ENCODE measurements at regions not wholly inside any gene's neighbourhood (a gene's known extent, or its start where the extent isn't known, plus 50 kb on each side); places are given as distances from the start of the nearest gene placed in this dataset.

DNA sequence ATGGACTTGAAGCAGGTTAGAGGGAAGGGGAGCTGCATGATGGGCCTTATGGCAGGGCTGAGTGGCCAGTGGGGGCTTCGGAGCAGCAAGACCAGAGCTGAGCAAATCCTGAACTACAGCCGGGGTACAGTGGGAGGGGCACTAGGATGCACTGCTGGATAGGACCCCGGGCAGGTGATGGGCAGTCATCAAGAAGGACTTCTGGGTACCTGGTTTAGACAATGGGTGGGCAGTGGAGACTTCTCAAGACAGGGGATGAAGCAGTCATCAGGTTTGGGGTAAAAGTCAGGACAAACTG, 507.4 kb upstream of the MYT1L start:
- Histone ChIP-seq H3K4me1 (ENCODE audit: insufficient read depth, insufficient read length) (peaks cover 2% of the 10 kb centered on the region), H3K9ac (ENCODE audit: insufficient read length, low read depth) (no peak overlapping the region), H3K4me3 (ENCODE audit: insufficient read length, low read depth) (no peak overlapping the region), H3K27me3 (ENCODE audit: insufficient read depth, insufficient read length) (no peaks in the 10 kb centered on the region), H3K36me3 (ENCODE audit: insufficient read depth, insufficient read length, low read length) (no peaks in the 10 kb centered on the region), H3K9me3 (ENCODE audit: insufficient read depth, low read length) (no peaks in the 10 kb centered on the region)
- no peak for DNase-seq (ENCODE audit: low read depth, low spot score)
- TF ChIP-seq YY1 (IDR thresholded peaks at IDR 0.05; ENCODE audit: insufficient read depth, insufficient read length): no peak
- TF ChIP-seq ZNF274 (IDR thresholded peaks at IDR 0.05; ENCODE audit: low read depth, low read length): no peak
- TF ChIP-seq SUZ12 (IDR thresholded peaks at IDR 0.05; ENCODE audit: extremely low read depth, insufficient read depth, insufficient read length): no peak

DNA sequence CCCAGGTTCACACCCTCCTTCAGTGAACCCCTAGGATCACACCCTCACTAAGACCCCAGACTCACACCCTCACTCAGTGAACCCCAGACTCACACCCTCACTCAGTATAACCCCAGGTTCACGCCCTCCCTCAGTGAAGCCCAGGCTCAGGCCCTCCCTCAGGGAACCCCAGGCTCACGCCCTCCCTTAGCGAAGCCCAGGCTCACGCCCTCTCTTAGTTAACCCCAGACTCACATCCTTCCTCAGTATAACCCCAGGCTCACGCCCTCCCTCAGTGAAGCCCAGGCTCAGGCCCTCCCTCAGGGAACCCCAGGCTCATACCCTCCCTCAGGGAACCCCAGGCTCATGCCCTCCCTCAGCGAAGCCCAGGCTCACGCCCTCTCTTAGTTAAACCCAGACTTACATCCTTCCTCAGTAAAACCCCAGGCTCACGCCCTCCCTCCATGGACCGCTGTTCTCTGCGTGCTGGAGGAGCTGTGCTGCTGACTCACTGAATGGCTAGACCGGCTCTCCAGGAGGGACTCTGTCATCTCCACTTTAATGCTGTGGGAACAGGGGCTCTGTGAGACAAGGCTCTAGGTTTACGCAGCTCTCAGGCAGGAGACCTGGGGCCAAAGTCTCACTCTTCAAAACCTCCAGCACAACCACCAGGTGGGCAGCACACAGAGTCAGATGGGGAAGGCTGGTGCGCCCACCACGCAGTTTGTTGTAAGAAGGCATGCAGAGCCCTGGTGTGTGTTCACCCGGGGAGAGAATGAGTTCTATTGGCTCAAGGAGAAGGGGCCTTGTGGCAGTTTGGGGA, 506.9 kb upstream of the MYT1L start:
- TF ChIP-seq ZNF274 (IDR thresholded peaks at IDR 0.05; ENCODE audit: low read depth, low read length): no peak
- TF ChIP-seq YY1 (IDR thresholded peaks at IDR 0.05; ENCODE audit: insufficient read depth, insufficient read length): no peak
- TF ChIP-seq SUZ12 (IDR thresholded peaks at IDR 0.05; ENCODE audit: extremely low read depth, insufficient read depth, insufficient read length): no peak
- H3K36me3 ChIP-seq (ENCODE audit: insufficient read depth, insufficient read length, low read length): no peaks in the 10 kb centered on the region
- H3K4me1 ChIP-seq (ENCODE audit: insufficient read depth, insufficient read length): peaks cover 2% of the 10 kb centered on the region
- no peaks in the 10 kb centered on the region for H3K27me3 ChIP-seq (ENCODE audit: insufficient read depth, insufficient read length)
- H3K4me3 ChIP-seq (ENCODE audit: insufficient read length, low read depth): no peak overlapping the region
- H3K9ac ChIP-seq (ENCODE audit: insufficient read length, low read depth): no peak overlapping the region
- no peak for DNase-seq (ENCODE audit: low read depth, low spot score)
- no peaks in the 10 kb centered on the region for H3K9me3 ChIP-seq (ENCODE audit: insufficient read depth, low read length)

DNA sequence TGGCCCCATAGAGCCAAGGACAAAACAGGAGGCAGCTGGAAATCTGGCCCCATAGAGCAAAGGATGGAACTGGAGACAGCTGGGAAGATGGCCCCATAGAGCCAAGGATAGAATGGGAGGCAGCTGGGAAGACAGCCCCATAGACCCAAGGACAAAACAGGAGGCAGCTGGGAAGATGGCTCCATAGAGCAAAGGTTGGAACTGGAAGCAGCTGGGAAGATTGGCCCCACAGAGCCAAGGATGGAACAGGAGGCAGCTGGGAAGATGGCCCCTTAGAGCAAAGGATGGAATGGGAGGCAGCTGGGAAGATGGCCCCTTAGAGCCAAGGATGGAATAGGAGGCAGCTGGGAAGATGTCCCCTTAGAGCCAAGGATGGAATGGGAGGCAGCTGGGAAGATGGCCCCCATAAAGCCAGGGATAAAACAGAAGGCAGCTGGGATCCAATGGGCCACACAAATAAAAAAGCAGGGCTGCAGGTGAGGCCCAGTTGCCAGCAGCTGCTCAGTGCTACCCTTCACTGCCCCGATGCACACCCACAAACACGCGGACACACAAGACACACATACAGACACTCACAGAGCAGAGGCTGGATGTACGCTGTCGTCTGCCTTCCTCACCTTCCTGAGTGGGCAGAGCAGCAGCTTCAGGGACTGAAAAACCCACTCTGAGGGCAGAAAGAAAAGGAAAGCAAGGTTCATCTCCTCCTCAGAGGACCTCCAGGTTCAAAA, 505.4 kb upstream of the MYT1L start:
- no peaks in the 10 kb centered on the region for H3K27me3 ChIP-seq (ENCODE audit: insufficient read depth, insufficient read length)
- no peaks in the 10 kb centered on the region for H3K36me3 ChIP-seq (ENCODE audit: insufficient read depth, insufficient read length, low read length)
- DNase-seq (ENCODE audit: low read depth, low spot score): no peak
- peaks cover 2% of the 10 kb centered on the region for H3K4me1 ChIP-seq (ENCODE audit: insufficient read depth, insufficient read length)
- no peak overlapping the region for H3K9ac ChIP-seq (ENCODE audit: insufficient read length, low read depth)
- H3K9me3 ChIP-seq (ENCODE audit: insufficient read depth, low read length): no peaks in the 10 kb centered on the region
- H3K4me3 ChIP-seq (ENCODE audit: insufficient read length, low read depth): no peak overlapping the region
- no peak for TF ChIP-seq YY1 (IDR thresholded peaks at IDR 0.05; ENCODE audit: insufficient read depth, insufficient read length)
- TF ChIP-seq SUZ12 (IDR thresholded peaks at IDR 0.05; ENCODE audit: extremely low read depth, insufficient read depth, insufficient read length): no peak
- TF ChIP-seq ZNF274 (IDR thresholded peaks at IDR 0.05; ENCODE audit: low read depth, low read length): no peak

DNA sequence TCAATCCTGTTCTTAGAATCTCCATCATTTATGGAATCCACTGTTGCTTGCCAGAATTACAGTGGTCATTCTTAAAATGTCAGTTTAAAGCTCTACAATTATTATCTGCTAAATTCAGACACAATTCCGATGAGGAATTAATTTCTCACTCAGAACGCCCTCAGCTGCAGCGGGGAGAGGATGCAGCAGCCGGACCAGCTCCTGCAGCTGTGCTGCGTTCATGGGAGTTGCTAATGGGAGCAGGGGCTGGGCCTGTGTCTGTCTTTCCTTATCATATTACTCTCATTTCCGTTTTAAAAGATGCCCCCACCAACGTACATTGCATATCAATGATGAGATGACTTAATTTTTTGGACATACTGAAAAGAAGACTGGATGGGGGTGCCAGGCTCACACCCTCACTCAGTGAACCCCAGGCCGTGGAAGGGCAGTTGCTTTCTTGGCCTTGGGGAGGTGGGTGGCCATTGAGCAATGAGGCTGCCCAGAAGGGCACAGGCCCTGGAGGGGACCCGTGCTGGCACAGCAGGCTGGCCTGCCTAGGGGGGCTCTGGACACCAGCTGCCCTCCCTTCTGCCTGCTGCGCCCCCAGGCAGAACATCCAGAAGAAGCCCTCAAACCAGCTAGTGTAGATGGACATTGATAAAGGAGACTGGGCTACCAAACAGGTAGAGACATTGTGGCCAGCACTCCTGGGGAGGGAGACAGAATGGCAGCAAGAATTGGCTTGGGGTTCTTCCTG, 503.6 kb upstream of the MYT1L start:
- DNase-seq (ENCODE audit: low read depth, low spot score): no peak
- Histone ChIP-seq H3K27me3 (ENCODE audit: insufficient read depth, insufficient read length) (no peaks in the 10 kb centered on the region), H3K4me1 (ENCODE audit: insufficient read depth, insufficient read length) (peaks cover 2% of the 10 kb centered on the region), H3K9ac (ENCODE audit: insufficient read length, low read depth) (no peak overlapping the region), H3K4me3 (ENCODE audit: insufficient read length, low read depth) (no peak overlapping the region), H3K9me3 (ENCODE audit: insufficient read depth, low read length) (no peaks in the 10 kb centered on the region), H3K36me3 (ENCODE audit: insufficient read depth, insufficient read length, low read length) (no peaks in the 10 kb centered on the region)
- TF ChIP-seq YY1 (IDR thresholded peaks at IDR 0.05; ENCODE audit: insufficient read depth, insufficient read length) (no peak), ZNF274 (IDR thresholded peaks at IDR 0.05; ENCODE audit: low read depth, low read length) (no peak), SUZ12 (IDR thresholded peaks at IDR 0.05; ENCODE audit: extremely low read depth, insufficient read depth, insufficient read length) (no peak)

DNA sequence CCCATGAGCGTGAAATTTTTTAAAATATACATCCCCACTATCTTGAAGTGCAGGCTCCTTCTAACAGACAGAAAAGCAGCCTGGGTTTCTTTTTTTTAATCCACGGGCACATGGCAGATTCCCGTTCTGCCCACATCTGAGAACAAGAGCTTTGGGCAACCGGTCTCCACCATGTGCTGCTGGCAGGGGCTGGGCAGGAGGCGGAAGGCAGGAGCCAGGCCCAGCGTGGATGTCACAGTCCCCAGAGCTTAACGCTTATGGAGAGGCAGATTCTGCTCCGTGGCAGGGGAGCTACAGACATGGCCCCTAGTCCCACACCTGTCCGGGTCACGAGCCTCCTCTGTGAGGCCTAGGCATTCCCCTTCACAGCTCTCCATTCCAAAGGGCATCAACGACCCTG, 503.0 kb upstream of the MYT1L start:
- DNase-seq (ENCODE audit: low read depth, low spot score): no peak

DNA sequence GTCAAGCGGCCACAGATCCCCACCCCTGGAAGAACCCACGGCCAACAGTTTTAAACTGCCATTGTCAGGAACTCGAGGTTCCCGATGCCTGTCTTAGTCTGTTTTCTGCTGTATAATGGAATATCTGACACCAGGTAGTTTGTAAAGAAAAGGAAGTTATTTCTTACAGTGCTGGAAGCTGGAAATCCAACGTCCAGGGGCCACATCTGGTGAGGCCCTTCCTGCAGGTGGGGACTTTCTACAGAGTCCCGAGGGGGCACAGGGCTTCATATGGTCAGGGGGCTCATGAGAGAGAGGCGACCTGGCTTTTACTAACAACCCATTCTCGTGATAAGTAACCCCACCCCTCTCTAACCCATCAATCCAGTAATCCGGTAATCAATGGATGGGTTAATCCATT, 501.6 kb upstream of the MYT1L start:
- H3K27me3 ChIP-seq (ENCODE audit: insufficient read depth, insufficient read length): no peaks in the 10 kb centered on the region
- no peaks in the 10 kb centered on the region for H3K4me1 ChIP-seq (ENCODE audit: insufficient read depth, insufficient read length)
- no peak overlapping the region for H3K9ac ChIP-seq (ENCODE audit: insufficient read length, low read depth)
- TF ChIP-seq ZNF274 (IDR thresholded peaks at IDR 0.05; ENCODE audit: low read depth, low read length): no peak
- no peak for TF ChIP-seq SUZ12 (IDR thresholded peaks at IDR 0.05; ENCODE audit: extremely low read depth, insufficient read depth, insufficient read length)
- TF ChIP-seq YY1 (IDR thresholded peaks at IDR 0.05; ENCODE audit: insufficient read depth, insufficient read length): no peak
- H3K36me3 ChIP-seq (ENCODE audit: insufficient read depth, insufficient read length, low read length): no peaks in the 10 kb centered on the region
- no peaks in the 10 kb centered on the region for H3K9me3 ChIP-seq (ENCODE audit: insufficient read depth, low read length)
- no peak for DNase-seq (ENCODE audit: low read depth, low spot score)
- no peak overlapping the region for H3K4me3 ChIP-seq (ENCODE audit: insufficient read length, low read depth)

More for the DNA sequence above, 503.0 kb upstream of the MYT1L start:
- Histone ChIP-seq H3K27me3 (ENCODE audit: insufficient read depth, insufficient read length) (no peaks in the 10 kb centered on the region), H3K9me3 (ENCODE audit: insufficient read depth, low read length) (no peaks in the 10 kb centered on the region), H3K36me3 (ENCODE audit: insufficient read depth, insufficient read length, low read length) (no peaks in the 10 kb centered on the region), H3K9ac (ENCODE audit: insufficient read length, low read depth) (no peak overlapping the region), H3K4me1 (ENCODE audit: insufficient read depth, insufficient read length) (peaks cover 2% of the 10 kb centered on the region), H3K4me3 (ENCODE audit: insufficient read length, low read depth) (no peak overlapping the region)
- TF ChIP-seq ZNF274 (IDR thresholded peaks at IDR 0.05; ENCODE audit: low read depth, low read length) (no peak), YY1 (IDR thresholded peaks at IDR 0.05; ENCODE audit: insufficient read depth, insufficient read length) (no peak), SUZ12 (IDR thresholded peaks at IDR 0.05; ENCODE audit: extremely low read depth, insufficient read depth, insufficient read length) (no peak)

DNA sequence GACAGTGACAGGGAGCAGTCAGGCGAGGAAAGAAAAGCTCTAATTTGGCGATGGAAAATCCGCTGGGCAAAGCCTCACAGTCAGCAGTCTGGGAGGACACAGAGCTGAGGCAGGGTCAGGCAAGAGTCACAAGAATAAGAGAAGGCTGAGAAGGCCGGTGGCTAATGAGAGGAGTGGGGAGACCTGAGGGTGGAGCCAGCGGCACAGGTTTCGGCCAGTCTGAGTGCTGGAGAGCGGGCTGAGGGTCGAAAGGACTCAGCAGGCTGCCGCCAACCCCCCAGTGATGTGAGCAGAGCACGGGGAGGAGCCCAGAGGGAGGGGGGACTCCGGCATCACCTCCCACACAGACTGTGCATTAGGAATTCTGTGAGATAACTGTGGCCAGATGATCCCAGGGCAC, 500.6 kb upstream of the MYT1L start:
- no peaks in the 10 kb centered on the region for H3K4me1 ChIP-seq (ENCODE audit: insufficient read depth, insufficient read length)
- no peaks in the 10 kb centered on the region for H3K36me3 ChIP-seq (ENCODE audit: insufficient read depth, insufficient read length, low read length)
- DNase-seq (ENCODE audit: low read depth, low spot score): no peak

More for the DNA sequence above, 500.6 kb upstream of the MYT1L start:
- H3K4me3 ChIP-seq (ENCODE audit: insufficient read length, low read depth): no peak overlapping the region
- no peak overlapping the region for H3K9ac ChIP-seq (ENCODE audit: insufficient read length, low read depth)
- no peaks in the 10 kb centered on the region for H3K27me3 ChIP-seq (ENCODE audit: insufficient read depth, insufficient read length)
- TF ChIP-seq YY1 (IDR thresholded peaks at IDR 0.05; ENCODE audit: insufficient read depth, insufficient read length) (no peak), ZNF274 (IDR thresholded peaks at IDR 0.05; ENCODE audit: low read depth, low read length) (no peak), SUZ12 (IDR thresholded peaks at IDR 0.05; ENCODE audit: extremely low read depth, insufficient read depth, insufficient read length) (no peak)
- H3K9me3 ChIP-seq (ENCODE audit: insufficient read depth, low read length): no peaks in the 10 kb centered on the region

Data from NT2/D1 (cell line).